HG03558 (cell line): ENCODE measurements at regions not wholly inside any gene's neighbourhood (a gene's known extent, or its start where the extent isn't known, plus 50 kb on each side); places are given as distances from the start of the nearest gene placed in this dataset.
"Not testable (repeated sequence)": the region's sequence is repeated elsewhere in the genome, so short reads cannot be mapped to it uniquely, and the experiment has no call there.

Experiments used
- ATAC-seq: cut with Tn5 transposase; IDR thresholded peaks from one replicate; pipeline ENCODE4 v1.9.1; 2021; ENCODE audit warnings: moderate number of reproducible peaks; ENCODE audit not compliant: unreplicated experiment; ENCODE audit errors: extremely low read depth

DNA sequence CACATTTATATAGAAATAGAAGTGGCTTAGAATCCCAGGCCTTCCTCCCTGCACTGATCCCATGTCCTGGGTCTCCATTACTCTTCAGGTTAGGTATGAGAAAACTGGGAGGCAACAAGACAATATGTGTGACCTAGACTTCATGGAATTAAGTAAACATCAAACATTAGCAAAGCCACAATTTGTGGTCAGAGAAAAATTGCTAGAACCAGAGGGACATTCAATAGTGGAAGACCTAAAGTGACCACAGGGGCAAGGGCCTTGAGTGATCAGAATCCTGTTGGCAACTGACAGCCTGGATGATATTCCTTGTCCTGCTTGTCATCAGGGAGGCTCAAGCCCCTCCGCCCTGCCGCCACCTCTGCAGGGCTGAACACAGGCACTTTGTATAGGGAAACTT lies 322.8 kb upstream of the CTNNB1 start:
- ATAC-seq, result no peak

DNA sequence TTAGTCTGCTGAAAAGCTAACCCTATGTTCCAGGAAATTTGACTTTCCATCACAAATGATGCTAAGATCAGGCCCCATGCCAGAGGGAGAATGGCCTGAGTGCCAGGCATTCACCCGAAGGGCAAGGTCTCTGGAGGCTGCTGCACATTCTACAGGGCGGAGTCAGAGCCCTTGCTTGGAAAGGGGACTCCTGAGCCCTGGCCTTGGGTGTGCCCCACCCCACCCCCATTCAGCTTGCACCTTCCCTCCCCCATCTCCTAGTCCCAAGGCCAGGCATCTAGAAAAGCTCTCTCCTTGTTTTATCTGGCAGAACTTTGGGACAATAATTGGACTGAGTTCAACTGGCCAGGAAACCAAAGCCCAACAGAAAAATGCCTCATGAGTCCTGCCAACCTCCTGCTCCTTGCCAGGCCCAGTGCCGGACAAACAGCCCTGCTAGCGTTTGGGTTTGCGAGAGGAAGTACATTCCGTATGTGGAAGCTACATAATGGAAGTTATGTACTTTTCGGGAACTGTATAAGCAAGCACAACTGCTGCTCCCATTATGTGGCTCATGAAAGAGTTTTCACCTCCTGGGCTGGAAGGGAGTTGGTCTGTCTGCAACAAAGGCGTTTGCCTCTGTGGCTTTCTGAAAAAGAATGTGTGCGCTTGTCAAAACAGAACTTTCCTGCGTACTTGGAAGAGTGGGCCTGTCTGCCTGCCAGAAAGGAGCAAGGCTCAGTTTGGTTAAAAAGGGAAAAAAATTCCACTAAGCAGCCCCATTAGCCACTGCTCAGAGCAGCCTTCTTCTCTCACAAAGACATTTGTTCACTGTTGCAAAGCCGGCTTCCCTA lies 321.5 kb upstream of the CTNNB1 start:
- no peak for ATAC-seq

DNA sequence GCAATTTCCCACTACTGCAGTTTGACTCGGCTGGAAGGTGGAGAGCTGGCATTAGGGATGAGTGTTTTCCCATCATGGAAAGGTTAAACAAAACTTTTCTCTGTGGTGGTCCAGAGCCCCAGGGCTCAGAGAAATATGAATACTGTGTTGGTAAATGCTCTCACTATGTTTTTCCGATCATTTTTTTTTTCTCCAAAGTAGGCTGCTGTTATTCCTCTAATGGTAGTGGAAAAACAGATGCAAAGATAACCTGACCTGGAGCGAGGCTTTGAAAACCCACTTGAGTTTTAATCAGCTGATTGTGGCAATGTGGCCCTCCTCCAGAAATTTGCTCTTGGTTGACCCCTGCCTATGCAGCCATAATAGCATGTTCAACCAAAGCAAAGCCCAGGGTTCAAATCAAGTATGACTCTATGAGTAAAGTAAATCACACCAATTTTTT lies 320.8 kb upstream of the CTNNB1 start:
- no peak for ATAC-seq

DNA sequence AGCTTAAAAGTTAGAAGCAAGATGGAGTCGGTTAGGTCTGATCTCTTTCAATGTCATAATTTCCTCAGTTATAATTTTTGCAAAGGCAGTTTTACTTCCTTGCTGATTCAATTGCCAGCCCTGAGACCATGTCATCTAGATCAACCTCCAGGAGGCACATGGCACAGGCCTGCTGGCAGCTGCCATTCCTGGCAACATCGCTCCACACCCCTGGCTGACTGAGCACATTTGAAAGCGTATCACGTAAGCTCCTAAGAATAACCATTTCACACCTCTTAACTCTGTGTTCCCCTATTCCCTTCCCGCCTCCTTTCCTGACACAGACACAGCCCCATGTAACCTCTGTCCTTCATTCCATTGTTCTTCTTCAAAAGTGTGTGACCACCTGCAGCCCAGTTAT lies 313.9 kb upstream of the CTNNB1 start:
- ATAC-seq, result no peak

DNA sequence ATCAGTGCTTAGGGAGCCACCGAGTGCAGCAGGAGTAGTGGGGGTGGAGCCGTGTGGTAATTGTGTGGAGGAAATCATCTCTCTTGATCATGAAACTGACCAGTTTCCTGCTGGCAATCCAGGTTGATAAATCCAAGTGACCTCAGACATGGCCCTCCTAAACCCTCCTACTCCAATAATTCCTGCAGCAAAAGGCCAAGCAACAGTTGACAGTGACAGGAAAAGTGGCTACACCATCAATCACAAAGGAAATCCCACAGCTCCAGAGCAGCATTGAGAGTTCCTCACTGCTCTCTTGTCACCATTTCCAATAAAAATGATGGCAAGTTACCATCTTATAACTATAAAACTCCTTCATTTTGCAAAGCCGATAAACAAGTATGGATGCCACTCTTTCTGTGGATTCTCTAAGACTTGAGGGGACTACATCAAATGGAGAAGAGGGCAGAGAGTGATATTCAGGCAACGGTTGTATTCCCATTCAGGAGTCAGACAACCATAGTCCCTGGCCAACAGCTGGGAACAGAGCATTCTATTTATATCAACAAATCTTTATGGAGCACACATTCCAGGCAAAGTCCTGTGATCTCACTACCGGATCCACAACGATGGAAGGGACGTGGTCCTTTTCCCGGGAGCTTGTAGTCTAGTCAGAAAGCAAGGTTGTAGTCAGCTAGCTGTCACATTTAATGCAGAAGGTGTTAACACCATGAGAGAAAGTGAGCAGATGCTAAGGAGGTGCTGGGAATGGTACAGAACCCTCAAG lies 312.5 kb upstream of the CTNNB1 start:
- no peak for ATAC-seq

DNA sequence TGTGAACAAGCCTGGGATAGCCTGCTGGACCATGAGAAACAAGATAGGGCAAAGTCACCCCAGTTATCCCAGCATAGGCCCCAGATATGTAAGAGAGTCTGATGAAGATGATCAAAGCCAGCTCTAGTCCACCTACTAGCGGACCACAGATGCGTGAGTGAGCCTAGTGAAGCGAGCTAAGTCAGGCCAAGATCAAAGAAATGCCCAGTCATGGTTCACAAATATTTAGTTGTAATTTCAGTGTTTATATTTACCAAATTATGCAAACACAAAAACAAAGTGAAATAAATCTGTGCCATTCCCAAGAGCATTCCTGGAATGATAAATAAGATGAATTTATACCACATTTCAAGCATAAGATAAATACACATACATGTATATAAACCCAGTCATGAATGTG lies 308.1 kb upstream of the CTNNB1 start:
- ATAC-seq, result no peak

DNA sequence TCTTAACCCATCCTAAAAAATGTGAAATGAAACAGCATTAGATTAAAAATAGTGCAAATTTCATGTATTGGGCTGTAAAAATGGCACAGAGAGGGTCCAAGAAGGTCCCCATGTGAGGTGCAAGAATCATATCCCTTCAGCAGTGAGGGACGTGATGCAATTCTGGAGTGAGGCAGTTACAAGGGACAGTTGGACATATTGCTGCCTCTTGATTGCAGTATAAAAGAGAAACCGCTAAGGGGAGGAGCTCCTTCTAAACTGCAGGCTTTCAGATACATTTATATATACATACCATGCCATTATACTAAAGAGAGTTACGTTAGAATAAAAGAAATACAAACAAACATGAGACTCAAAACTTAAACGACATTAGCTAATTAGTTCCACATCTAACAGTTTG lies 304.2 kb upstream of the CTNNB1 start:
- ATAC-seq, result no peak

DNA sequence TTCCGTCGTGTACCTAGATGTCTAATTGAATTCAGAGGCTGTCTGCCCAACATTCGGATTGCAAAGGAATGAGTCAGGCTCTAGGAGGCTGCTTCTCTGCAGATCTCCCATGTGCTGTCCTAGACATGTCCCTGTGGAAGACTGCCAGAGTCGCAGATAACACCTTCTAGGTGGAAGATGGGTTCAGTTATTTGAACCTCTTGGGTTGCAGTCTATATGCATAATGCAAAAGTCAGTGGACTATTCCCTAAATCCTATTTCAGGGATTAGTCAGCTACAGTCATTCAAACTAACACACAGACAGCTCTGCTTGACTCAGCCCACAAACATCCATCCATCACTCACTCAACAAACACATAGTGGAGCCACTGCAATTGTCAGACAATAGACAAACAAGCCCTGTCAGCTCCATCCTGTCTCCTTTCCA lies 300.0 kb upstream of the CTNNB1 start:
- ATAC-seq, result no peak

DNA sequence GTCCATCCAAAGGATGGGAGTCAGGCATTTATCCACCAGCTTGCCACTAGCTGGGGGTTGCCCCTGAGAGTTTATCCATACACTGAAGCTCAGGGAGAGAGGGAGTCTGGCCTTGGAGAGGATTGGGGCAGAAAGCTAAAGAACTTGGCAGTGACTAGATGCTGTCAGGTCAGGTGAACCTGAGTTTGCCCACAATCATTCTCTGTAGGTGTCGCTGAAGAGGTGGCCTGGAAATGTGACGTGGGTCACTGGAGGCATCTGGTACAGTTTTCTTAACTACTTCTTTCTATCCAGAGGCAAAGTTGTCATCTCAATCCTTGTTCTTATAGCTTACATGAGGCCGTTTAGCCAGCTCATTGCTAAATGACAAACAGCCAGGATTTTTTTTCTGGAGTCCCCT lies 298.0 kb upstream of the CTNNB1 start:
- no peak for ATAC-seq

DNA sequence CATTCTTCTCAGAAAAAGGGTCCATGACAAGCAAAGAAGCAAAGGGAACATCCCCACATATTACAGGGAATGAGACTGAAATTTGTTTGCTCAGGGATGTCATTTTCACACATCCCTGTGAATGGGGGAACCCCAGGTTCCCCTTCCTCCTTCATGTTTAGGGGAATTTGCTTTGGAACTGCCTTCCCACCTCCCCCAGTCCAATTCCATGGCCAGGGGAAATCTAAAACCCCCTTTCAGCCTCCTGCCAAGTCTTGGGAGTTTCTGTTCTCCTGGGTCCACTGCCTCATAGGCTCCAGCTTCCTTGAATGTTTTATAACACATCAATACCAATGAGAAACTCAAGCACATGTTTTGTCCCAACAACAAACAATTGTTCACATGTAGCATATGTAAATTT lies 297.5 kb upstream of the CTNNB1 start:
- no peak for ATAC-seq

DNA sequence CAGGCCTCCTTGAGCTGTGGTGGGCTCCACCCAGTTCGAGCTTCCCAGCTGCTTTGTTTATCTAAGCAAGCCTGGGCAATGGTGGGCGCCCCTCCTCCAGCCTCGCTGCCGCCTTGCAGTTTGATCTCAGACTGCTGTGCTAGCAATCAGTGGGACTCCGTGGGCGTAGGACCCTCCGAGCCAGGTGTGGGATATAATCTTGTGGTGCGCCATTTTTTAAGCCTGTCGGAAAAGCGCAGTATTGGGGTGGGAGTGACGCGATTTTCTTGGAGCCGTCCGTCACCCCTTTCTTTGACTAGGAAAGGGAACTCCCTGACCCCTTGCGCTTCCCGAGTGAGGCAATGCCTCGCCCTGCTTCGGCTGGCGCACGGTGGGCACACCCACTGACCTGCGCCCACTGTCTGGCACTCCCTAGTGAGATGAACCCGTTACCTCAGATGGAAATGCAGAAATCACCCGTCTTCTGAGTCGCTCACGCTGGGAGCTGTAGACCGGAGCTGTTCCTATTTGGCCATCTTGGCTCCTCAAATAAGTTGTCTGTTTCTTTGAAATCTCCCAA lies 291.3 kb upstream of the CTNNB1 start:
- ATAC-seq, result not testable (repeated sequence)

DNA sequence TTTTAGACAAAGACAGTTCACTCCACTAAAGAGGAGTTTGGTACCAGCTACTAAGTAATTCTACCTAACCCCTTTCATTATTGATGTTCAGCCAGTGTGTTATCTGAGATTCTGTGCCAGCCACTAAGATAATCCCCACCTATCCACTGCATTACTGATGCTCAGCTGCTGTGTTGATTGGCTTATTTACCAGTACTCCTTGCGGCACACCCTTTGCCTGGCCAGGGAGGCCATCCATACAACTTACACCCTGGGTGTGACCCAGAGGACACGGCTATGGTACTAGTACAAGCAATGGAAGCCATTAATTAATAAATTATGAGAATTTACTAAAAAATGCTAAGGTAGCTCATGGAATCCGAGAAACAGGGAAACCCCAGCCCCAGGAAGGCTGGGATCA lies 290.7 kb upstream of the CTNNB1 start:
- ATAC-seq, result no peak

DNA sequence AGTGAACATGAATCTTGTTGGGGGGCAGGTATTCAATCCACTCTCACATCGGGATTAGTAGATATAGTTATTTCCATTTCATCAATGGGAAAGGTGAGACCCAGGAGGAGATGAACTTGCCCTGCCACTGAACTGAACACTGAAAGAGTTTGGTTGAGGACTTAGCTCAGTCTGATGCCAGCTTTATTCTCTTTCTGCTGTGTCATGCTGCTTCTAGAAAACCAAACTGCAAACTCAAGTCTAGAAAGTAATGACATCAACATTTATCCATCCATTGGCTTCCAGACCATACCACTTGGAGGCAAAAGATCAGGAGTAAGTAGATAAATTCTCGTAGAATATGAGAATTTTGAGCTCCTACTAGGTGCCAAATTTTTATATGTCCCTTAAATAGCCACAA lies 288.0 kb upstream of the CTNNB1 start:
- ATAC-seq, result no peak

DNA sequence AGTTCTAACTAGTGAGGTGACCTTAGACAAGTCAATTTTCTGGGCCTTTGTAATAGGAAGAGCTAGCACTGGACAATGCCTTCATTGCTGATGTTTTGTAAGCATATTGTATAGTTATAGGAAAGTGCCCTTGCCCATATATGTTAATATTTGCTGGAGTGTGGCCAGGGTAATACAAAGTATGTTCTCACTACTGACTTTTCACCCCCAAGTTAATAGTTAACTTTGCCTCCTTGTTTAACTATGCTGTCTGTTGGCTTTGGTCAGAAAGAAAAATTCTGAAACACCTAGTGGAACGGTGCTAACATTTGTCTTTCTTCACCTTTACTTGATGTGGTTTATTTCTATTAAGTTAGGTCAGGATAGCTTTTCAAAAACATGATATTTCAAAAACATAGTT lies 287.4 kb upstream of the CTNNB1 start:
- no peak for ATAC-seq

DNA sequence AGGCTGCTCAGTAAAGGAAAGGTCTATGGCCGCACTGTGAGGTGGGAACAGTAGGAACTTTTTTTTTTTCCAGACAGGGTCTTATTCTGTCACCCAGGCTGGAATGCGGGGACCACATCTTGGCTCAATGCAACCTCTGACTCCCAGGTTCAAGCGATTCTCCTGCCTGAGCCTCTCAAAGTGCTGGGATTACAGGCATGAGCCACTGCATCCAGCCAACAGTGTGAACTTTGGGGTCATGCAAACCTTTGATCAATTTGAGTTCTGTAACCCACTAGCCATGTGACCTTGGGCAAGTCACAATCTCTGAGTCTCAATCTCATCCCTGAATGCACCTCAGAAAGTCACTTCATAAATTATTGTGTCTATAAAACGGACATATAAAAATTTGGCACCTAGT lies 286.8 kb upstream of the CTNNB1 start:
- no peak for ATAC-seq

DNA sequence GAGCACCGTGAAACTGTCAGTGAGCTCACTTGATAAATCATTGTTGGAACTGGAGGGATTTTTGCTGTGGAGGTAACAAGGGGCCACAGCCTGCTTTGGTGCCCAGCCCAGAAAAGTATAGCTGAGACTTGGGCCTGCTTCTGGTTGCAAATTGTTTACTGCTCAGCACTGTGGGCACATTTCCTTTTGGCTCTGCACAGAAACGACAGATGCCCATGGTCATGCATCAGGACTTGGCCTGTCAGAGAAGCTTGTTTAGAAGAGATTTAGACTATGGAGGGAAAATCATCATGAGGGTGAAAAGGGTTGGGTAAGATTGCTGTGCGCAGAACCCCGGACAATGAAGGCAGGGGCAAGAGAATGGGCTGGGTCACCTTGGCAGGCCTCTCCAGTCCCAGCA lies 286.1 kb upstream of the CTNNB1 start:
- no peak for ATAC-seq

DNA sequence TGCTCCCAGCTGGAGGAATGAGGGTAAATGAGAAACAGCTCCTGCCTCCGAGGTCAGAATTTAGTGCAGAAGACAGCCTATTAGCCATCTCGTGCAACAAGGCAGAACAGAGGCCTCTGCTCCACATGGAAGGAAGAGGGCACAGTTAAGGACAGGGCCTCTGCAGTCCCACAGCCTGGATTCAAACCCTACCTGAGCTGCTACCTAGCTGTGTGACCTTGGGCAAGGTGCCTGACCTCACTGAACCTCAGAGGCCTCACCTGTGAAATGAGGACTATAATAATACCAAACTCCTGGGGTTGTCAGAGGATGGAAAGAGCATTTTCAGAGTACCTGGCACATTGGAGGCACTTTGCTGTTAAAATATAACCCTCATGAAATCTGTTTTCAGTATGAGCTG lies 285.7 kb upstream of the CTNNB1 start:
- ATAC-seq, result no peak

DNA sequence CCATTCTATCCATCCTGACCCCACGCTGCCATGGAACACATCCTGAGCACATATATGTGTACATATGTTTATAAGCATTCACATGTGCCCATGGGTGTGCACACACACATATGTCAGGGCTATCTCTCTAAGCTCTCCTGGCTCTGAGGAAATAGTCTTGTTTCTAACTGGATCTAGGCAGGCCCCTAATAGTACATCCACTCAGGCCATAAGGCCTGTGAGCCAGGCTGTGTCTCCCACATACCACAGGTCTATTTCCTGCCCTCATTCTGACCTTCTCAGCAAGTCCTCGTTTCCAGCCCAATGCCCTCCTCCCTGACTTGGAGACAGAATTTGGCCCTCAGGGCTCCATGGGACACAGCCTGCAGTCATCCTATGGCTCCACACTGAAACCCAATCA lies 284.8 kb upstream of the CTNNB1 start:
- ATAC-seq, result no peak

DNA sequence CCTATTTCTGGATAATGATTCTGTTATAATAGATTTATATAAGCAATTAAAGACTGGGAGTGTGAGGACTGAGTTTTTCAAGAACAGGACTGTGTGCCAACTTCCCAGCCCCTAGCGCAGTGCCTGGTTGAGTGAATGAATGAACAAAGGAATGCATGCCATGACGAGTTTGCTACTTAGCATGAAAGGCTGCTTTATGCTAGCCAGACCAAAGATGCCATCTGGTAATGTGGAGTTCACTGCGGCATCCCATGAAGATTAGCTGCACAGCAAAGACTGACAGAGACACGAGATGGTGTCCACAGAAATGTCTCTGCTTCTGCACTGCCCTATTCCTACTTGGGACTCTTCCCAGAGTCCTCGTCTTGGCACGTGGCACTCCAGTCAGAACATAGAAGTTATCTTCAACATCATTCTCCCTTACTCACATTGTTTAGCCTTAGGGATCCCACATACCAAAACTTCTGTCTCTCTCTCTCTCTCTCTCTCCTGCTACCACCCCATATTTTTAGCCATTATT lies 283.9 kb upstream of the CTNNB1 start:
- no peak for ATAC-seq

DNA sequence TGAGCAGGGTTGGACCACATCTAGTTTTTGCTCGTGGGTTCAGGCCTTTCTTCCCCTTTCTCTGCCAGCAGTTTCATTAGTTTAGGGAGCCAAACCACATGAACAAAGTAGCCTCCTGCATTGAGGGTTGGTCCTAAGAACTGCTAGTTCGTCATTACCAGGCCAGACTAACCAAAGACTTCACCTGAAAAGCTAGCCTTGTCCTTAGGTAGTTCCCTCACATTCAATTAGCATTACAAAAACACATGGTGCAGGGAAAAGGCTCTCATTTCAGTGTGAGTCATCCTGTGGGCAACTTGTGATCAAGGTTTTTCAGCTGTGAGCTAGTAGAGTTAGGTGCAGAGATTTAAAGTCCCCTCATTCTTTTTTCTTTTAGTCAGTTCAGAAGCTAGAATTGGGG lies 279.3 kb upstream of the CTNNB1 start:
- no peak for ATAC-seq

DNA sequence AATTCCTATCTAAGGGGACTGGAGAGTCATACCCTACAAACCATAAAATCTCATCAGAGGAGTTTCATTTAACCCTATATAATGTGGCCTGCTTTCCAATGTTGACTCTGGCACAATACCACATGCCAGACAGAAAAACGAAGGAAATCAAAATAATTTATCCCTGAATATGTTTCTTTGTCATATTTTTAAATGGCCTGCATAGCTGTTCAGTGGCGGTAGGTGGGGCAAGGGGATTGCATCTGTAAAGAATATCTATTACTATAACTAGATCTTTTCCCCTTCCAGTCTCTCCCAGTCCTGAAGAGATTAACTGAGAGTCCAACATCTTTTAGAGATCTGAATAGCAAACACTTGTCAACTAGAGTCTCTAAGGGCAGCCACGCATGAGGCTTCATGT lies 278.1 kb upstream of the CTNNB1 start:
- ATAC-seq, result no peak
